HPDE6-E6E7 (cell line): ENCODE measurements at regions not wholly inside any gene's neighbourhood (a gene's known extent, or its start where the extent isn't known, plus 50 kb on each side); places are given as distances from the start of the nearest gene placed in this dataset.

Experiments used
- DNase-seq: peaks from one replicate; pipeline ENCODE4 v3.0.0; 2011; ENCODE audit warnings: missing footprints; ENCODE audit errors: extremely low spot score

DNA sequence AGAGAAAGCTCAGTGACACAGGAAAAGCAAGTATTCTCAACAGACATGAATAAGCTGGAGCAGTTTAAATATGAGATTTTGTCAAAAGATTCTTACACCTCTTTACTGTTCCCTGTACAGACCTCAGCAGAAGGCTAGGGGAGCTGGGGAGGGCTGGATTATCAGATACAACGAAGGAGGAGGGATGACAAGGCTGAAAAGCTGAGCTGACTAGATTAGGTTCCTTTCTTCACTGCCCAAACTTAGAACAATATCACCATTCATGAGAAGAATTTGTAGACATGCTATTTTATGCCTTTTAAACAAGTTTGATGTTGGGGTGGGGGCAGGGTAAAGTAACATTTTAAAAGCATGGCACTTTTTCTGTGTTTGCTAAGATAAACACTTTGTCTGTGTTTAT is 611.1 kb downstream of the AACS start:
- DNase-seq: no peak

GRCh38 chr12:125677829-125678228 is 612.6 kb downstream of the AACS start:
- no peak for DNase-seq

- DNase-seq: no peak
Observed at GRCh38 chr12:125678589-125678993, 613.4 kb downstream of the AACS start.

- no peak for DNase-seq
Observed at GRCh38 chr12:125683748-125684381, 618.6 kb downstream of the AACS start.

- no peak for DNase-seq
Observed at GRCh38 chr12:125684968-125685790, 619.9 kb downstream of the AACS start.

DNA sequence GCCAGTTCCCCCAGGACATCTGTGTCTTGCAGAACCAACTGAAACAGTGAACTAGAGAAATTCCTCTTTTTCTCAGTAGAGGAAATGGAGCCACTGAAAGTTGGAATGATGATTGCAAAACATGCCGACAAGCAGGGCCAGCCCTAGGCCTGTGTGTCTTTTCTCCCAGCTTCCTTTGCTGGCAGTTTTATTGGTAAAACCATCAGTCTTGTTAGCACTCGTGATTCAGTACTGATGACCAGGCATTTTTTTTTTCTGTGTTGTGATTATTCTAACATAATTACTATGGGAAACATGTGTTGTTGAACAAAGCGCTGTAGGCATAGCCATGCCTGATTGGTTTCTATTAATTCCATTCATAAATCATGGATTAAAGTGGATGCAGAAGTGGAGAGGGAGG is 620.7 kb downstream of the AACS start:
- no peak for DNase-seq

DNA sequence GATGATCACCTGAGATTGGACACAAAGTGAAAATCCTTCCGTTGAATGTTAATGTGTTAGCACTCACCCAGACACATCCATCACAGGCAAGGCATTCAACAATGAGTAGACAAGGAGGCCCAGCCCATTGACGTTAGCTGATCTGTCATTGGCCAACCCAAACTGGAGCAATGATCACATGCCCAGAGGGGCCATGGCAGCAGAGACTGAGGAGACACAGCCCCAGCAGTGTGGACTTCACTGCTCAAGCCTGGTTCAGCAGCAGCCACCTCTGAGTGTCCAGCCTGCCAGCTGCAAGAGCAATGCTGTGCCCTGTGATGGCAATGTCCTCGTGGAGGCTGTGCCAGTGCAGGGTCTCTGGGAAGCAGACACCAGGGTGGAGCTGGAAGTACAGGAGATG is 622.2 kb downstream of the AACS start:
- DNase-seq: no peak

DNA sequence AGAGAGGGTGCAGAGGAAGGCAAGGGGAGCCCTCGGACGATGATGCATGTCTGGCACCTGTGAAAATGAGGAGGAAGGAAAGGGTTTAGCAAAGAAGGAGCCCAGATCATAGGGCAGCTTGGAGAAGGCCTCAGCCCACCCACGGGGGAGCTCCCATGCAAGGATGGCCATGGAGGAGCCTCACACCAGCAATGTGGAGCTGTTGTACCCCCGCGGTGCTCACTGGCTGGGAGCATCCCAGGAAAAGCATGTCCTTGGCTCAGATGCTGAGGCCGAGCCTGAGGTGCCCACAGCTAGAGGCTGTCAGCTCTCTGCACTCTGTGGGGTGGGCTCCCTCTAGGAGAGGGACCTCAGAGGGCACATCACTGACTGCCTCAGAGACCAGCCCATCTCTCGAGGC is 622.6 kb downstream of the AACS start:
- no peak for DNase-seq

DNA sequence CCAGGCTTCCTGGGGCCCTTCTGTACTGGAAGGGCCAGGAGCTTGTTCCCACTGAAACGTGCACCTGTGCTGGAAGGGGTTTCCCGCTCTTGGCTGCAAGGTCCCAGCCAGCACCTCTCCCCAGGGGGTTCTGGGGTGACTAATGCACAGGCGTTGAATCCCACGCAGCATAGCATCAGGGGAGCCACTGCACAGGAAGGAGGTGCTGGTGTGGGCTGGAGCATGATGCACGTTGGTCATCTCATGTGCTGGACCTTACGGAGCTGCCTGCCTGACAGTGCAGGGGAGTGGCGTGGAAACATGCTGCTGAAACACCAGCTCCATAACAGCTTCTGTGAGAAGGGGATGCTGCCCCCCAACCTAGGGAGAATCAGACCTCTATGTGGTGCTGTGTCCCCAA is 623.0 kb downstream of the AACS start:
- DNase-seq: no peak

- DNase-seq: no peak
Observed at GRCh38 chr12:125688881-125689280, 623.6 kb downstream of the AACS start.

GRCh38 chr12:125689576-125690410 is 624.6 kb downstream of the AACS start:
- DNase-seq: no peak

DNA sequence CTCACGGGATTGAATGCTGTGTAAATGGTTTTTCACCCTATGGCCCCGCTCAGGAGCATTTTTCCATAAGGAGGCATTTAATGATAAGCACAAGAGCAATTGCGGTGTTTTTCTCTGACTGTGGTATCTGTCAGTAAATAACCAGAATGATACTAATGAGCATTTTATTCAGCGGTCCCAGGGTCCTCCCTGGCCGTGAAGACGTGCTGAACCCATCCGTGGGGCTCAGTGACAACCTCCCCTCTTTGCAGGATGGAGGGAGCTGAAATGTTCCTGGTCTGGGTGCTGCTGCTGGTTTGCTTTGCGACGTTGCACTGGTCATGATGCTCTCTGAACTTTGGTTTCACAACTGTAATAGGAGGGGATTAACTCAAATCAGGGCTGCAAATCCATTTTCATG is 625.6 kb downstream of the AACS start:
- DNase-seq: no peak

- no peak for DNase-seq
Observed at GRCh38 chr12:125696054-125696453, 630.8 kb downstream of the AACS start.

DNA sequence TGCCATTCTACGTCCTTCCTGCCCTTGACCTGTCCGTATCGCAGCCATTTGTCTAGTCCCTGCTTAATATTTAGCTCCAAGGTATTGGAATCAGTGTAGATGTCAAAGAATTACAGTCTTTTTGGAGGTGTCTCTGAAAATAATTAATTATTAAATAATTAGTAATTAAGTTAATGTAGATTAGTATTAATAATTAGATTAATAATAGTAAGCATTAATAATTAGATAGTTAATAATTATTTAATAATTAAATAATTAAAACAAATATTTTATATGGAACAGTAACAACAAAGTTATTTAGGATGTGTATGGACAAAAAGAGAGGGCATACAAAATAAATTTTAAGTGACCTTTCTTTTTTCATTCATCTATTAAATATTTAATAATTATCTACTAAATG is 639.6 kb downstream of the AACS start:
- DNase-seq: no peak

DNA sequence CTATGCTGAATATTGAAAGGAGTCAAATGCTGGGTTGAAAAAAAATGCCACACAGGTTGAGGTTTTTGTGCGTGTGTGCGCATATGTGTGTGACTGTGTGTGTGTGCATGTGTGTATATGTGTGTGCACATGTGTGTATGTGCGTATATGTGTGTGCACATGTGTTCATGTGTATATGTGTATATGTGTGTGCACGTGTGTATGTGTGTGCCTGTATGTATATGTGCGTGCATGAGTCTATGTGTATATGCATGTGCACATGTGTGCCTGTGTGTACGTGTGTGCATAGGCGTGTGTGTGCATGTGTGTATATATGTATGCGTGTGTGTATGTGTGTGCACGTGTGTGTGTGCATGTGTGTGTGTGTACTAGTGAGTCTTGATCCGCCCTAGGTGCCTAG is 655.7 kb downstream of the AACS start:
- no peak for DNase-seq

DNA sequence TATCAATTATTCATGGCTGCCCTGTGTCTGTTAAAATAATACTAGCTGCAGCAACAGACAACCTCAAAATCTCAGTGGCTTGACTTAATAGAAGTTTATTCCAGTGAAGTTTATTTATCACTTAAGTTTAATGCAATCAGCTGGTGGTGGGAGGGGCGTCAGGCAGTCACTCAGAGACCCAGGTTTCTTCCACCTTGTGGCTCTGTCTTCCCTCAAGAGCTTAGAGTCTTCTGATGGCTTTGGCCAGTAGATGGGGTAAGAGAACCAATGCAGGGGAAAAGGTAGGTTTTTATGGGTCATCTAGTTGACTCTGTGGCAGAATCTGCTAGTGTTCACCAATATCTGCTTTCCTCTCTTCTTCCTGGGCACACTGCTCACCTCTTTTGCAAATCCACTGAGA is 668.9 kb downstream of the AACS start:
- no peak for DNase-seq

DNA sequence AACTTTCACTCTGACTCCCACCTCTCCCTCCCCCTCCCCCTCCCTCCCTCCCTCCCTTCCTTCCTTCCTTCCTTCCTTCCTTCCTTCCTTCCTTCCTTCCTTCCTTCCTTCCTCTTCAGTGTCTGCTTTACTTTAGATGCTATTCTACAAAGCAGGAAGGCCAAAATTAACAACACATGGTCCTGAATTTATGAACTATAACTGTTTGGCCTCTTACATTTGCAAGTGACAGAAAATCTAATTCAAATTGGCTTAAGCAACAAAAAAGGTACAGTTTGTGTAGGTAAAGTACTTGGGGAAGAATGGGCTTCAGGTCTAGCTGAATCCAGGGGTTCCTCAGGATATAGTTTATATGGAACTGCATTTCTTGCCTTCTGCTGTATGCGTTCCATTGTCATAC is 673.0 kb downstream of the AACS start:
- no peak for DNase-seq

GRCh38 chr12:125742413-125742812 is 677.2 kb downstream of the AACS start:
- no peak for DNase-seq

DNA sequence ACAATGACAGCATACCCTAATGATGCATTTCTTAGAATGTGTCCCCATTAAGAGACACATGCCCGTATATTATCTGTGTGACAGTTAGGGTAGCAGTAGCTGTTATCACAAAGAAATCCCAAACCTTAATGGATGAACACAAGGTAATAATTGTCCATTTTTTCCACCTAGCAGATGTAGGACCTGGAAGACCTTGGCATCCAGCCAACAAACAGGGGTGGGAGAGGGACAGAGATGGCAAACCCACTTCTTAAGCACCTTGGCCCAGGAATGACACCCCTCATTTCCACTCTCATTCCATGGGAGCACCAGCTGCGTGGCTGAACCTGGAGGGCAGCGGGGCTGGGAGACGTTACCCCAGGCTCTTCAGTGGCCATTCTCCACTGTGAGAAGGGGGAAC is 679.0 kb downstream of the AACS start:
- no peak for DNase-seq

GRCh38 chr12:125755512-125755911 is 690.3 kb downstream of the AACS start:
- no peak for DNase-seq

GRCh38 chr12:125766091-125766490 is 700.9 kb downstream of the AACS start:
- DNase-seq: no peak

GRCh38 chr12:125772403-125772802 is 707.2 kb downstream of the AACS start:
- no peak for DNase-seq
